WTC11 (cell line): ENCODE measurements at regions not wholly inside any gene's neighbourhood (a gene's known extent, or its start where the extent isn't known, plus 50 kb on each side); places are given as distances from the start of the nearest gene placed in this dataset.

Experiments used
- ESRRA ChIP-seq: sonication (generic); formaldehyde crosslinking; IDR thresholded peaks from 2 replicates; pipeline ENCODE4 v1.8.1; 2022; ENCODE audit warnings: mild to moderate bottlenecking, missing genetic modification reagents, borderline replicate concordance
- GABPB1 ChIP-seq: sonication (generic); formaldehyde crosslinking; IDR thresholded peaks from 2 replicates; pipeline ENCODE4 v1.8.1; 2023; ENCODE audit warnings: mild to moderate bottlenecking, missing genetic modification reagents
- GRHL2 ChIP-seq: fragments of 250-450 bp; sonication (Bioruptor Pico); IDR thresholded peaks from 2 replicates; pipeline ENCODE4 v1.8.0; 2022; ENCODE audit warnings: mild to moderate bottlenecking, moderate library complexity; ENCODE audit not compliant: insufficient replicate concordance, severe bottlenecking
- IRF2 ChIP-seq: sonication (generic); formaldehyde crosslinking; IDR thresholded peaks from 2 replicates; pipeline ENCODE4 v1.8.0; 2022; ENCODE audit warnings: low read depth, missing genetic modification reagents, borderline replicate concordance
- RELA ChIP-seq: sonication (generic); formaldehyde crosslinking; IDR thresholded peaks from 2 replicates; pipeline ENCODE4 v1.8.1; 2022; ENCODE audit warnings: missing genetic modification reagents, mild to moderate bottlenecking, borderline replicate concordance
- TEAD4 ChIP-seq: sonication (generic); formaldehyde crosslinking; IDR thresholded peaks from 2 replicates; pipeline ENCODE4 v1.8.0; 2022; ENCODE audit warnings: mild to moderate bottlenecking, missing genetic modification reagents
- TF ChIP-seq, protein P1 (sequence below): fragments of 200-600 bp; IDR thresholded peaks from 2 replicates; pipeline ENCODE4 v1.8.0; 2022; ENCODE audit warnings: antibody characterized with exemption
- TF ChIP-seq, protein P2 (sequence below): sonication (generic); formaldehyde crosslinking; IDR thresholded peaks from 2 replicates; pipeline ENCODE4 v1.8.1; 2023; ENCODE audit warnings: mild to moderate bottlenecking, missing genetic modification reagents, moderate library complexity
- TF ChIP-seq, protein P3 (sequence below): sonication (generic); formaldehyde crosslinking; IDR thresholded peaks from 2 replicates; pipeline ENCODE4 v1.8.0; 2022; ENCODE audit warnings: mild to moderate bottlenecking, missing genetic modification reagents

DNA sequence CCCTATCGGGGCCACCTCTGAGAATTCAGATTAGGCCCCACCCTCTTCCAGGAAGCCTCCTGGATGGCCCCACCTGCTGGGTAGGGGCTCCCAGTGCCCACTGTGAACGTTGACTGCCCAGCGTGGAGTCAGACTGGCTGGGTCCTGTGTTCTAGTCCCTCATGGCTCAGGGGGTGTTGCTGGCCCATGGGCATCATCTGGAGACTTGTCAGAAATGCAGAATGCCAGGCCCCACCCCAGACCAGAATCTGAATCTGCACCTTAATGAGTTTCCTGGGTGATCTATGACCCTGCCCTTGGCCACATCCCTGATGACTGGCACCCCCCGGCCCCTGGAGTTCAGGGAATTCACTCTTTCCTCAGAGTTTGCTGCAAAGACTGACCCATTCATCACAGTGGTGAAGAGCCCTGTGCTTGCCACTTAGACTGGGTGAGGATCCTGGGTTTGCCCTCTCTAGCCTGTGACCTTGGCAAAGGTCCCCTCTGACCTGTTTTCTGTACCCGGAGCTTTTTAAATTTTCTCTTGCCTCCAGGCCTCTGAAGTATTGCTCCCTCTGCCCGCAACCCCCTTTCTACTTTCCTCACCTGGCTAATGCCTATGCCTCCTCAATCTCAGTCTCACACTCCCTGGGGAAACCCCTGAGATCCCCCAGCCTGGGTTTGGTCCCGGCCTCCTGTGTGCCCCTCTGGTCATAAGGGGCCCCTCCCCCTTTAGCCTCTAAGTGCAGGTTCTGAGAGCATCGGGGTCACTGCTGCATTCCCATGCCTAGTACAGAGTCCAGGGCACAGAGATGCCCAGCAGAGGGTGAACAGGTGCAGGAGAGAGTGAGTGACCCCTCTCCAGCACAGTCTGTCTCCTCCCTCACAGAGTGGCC, 184.2 kb downstream of the MATN1 start:
- TF ChIP-seq, protein P1, sequence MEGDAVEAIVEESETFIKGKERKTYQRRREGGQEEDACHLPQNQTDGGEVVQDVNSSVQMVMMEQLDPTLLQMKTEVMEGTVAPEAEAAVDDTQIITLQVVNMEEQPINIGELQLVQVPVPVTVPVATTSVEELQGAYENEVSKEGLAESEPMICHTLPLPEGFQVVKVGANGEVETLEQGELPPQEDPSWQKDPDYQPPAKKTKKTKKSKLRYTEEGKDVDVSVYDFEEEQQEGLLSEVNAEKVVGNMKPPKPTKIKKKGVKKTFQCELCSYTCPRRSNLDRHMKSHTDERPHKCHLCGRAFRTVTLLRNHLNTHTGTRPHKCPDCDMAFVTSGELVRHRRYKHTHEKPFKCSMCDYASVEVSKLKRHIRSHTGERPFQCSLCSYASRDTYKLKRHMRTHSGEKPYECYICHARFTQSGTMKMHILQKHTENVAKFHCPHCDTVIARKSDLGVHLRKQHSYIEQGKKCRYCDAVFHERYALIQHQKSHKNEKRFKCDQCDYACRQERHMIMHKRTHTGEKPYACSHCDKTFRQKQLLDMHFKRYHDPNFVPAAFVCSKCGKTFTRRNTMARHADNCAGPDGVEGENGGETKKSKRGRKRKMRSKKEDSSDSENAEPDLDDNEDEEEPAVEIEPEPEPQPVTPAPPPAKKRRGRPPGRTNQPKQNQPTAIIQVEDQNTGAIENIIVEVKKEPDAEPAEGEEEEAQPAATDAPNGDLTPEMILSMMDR: no peak
- TF ChIP-seq, protein P2, sequence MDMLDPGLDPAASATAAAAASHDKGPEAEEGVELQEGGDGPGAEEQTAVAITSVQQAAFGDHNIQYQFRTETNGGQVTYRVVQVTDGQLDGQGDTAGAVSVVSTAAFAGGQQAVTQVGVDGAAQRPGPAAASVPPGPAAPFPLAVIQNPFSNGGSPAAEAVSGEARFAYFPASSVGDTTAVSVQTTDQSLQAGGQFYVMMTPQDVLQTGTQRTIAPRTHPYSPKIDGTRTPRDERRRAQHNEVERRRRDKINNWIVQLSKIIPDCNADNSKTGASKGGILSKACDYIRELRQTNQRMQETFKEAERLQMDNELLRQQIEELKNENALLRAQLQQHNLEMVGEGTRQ (CRISPR knock-in tag): no peak
- TF ChIP-seq RELA: no peak
- TF ChIP-seq IRF2 (CRISPR knock-in tag): no peak
- TF ChIP-seq TEAD4: no peak
- TF ChIP-seq GRHL2 (CRISPR knock-in tag): no peak
- no peak for TF ChIP-seq ESRRA (CRISPR knock-in tag)
- TF ChIP-seq, protein P3, sequence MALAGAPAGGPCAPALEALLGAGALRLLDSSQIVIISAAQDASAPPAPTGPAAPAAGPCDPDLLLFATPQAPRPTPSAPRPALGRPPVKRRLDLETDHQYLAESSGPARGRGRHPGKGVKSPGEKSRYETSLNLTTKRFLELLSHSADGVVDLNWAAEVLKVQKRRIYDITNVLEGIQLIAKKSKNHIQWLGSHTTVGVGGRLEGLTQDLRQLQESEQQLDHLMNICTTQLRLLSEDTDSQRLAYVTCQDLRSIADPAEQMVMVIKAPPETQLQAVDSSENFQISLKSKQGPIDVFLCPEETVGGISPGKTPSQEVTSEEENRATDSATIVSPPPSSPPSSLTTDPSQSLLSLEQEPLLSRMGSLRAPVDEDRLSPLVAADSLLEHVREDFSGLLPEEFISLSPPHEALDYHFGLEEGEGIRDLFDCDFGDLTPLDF (CRISPR knock-in tag): no peak
- no peak for TF ChIP-seq GABPB1 (CRISPR knock-in tag)
